LNCaP clone FGC (cell line): ENCODE measurements at regions not wholly inside any gene's neighbourhood (a gene's known extent, or its start where the extent isn't known, plus 50 kb on each side); places are given as distances from the start of the nearest gene placed in this dataset.

Experiments
- DNase-seq: peaks from one replicate; pipeline ENCODE4 v3.0.0-alpha.2; 2011; ENCODE audit warnings: low read depth
- H3K4me3 ChIP-seq: 2 replicates; pipeline ENCODE4 v1.5.1; 2011; ENCODE audit warnings: mild to moderate bottlenecking, low read depth, low read length, control low read depth
- CTCF ChIP-seq: IDR thresholded peaks from 2 replicates; pipeline ENCODE4 v1.5.1; 2012; ENCODE audit warnings: mild to moderate bottlenecking; ENCODE audit not compliant: control insufficient read depth, insufficient read depth; ENCODE audit errors: extremely low read depth

GRCh38 chr2:2572393-2573204 is 241.5 kb upstream of the MYT1L start:
- TF ChIP-seq CTCF = no peak
- no peak for DNase-seq
- no peak overlapping the region for H3K4me3 ChIP-seq

- no peak overlapping the region for H3K4me3 ChIP-seq
- no peak for TF ChIP-seq CTCF
- no peak for DNase-seq
These were observed 240.5 kb upstream of the MYT1L start for GRCh38 chr2:2571301-2572150.

- no peak overlapping the region for H3K4me3 ChIP-seq
- TF ChIP-seq CTCF = no peak
- DNase-seq = no peak
These were observed 239.8 kb upstream of the MYT1L start for GRCh38 chr2:2570871-2571270.

- no peak overlapping the region for H3K4me3 ChIP-seq
- DNase-seq = no peak
- TF ChIP-seq CTCF = no peak
These were observed 239.3 kb upstream of the MYT1L start for GRCh38 chr2:2570360-2570759.

- no peak for TF ChIP-seq CTCF
These were observed 238.8 kb upstream of the MYT1L start for GRCh38 chr2:2569836-2570235.

GRCh38 chr2:2569306-2569705 is 238.2 kb upstream of the MYT1L start:
- TF ChIP-seq CTCF = no peak
- no peak overlapping the region for H3K4me3 ChIP-seq
- DNase-seq = no peak

More at GRCh38 chr2:2569836-2570235, 238.8 kb upstream of the MYT1L start:
- no peak for DNase-seq
- no peak overlapping the region for H3K4me3 ChIP-seq
